ENCODE measurements at regions not wholly inside any gene's neighbourhood (a gene's known extent, or its start where the extent isn't known, plus 50 kb on each side); places are given as distances from the start of the nearest gene placed in this dataset.

DNA sequence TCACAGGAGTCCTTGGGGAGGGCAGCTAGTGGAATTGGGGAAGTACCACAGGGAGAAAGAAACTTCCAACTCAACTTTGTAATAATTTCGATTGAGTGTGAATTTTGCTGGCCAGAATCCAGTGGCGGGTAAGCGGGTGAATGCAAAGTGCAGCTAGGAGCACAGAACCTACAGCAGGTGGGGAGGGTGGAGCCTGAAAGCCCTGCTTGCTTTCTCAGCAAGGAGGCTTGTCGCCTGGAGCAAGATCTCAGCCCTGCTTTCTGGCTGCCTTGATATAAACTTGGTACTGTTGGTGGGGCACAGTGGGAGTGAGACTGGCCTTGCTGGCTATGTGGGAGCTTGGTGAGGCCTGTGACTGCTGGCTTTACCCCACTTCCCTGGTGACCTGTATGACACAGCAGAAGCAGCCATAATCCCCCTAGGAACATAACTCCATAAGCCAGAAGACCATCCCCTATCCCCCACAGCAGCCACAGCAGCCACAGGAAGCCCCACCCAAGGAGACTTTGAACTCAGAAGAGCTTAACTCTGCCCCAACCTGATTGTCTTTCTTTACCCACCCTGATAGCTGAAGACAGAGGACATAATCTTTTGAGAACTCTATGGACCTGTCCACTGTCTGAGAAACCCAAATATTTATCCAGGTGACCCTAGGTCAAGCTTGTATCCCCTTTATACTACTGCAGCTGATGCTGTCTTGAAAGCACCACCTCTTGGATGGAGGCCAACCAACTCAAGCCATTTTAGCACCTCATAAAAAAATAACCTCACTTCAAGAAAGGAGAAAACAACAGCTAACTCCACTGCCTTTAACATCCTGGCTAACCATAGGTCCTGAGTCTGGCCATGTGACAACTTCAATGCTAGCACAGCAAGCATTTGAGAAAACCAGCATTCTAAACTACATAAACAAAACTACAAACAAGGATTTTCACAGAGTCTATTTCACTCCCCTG, 87.2 kb upstream of the PDE5A start:
- BruUV-seq (replicated peaks), result no TSS peak
- no peak for TF ChIP-seq GATA2 (IDR thresholded peaks at IDR 0.05; ENCODE audit: insufficient read depth, insufficient read length, low read depth, low read length)
- TF ChIP-seq MYC (IDR thresholded peaks at IDR 0.05; ENCODE audit: low read depth, low read length), result no peak
- no peak for TF ChIP-seq JUN (IDR thresholded peaks at IDR 0.05; ENCODE audit: borderline replicate concordance, insufficient read depth, insufficient read length, low read depth)
- no peak for TF ChIP-seq EZH2 (IDR thresholded peaks at IDR 0.05; ENCODE audit: borderline replicate concordance, low read depth, low read length, severe bottlenecking)
- TF ChIP-seq, protein P1, sequence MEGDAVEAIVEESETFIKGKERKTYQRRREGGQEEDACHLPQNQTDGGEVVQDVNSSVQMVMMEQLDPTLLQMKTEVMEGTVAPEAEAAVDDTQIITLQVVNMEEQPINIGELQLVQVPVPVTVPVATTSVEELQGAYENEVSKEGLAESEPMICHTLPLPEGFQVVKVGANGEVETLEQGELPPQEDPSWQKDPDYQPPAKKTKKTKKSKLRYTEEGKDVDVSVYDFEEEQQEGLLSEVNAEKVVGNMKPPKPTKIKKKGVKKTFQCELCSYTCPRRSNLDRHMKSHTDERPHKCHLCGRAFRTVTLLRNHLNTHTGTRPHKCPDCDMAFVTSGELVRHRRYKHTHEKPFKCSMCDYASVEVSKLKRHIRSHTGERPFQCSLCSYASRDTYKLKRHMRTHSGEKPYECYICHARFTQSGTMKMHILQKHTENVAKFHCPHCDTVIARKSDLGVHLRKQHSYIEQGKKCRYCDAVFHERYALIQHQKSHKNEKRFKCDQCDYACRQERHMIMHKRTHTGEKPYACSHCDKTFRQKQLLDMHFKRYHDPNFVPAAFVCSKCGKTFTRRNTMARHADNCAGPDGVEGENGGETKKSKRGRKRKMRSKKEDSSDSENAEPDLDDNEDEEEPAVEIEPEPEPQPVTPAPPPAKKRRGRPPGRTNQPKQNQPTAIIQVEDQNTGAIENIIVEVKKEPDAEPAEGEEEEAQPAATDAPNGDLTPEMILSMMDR (IDR thresholded peaks at IDR 0.05; ENCODE audit: extremely low read depth in 1 of 2, insufficient read depth in 1 of 2, low read depth in 1 of 2, low read length in 2 of 2), result no peak
- TF ChIP-seq, protein P2, sequence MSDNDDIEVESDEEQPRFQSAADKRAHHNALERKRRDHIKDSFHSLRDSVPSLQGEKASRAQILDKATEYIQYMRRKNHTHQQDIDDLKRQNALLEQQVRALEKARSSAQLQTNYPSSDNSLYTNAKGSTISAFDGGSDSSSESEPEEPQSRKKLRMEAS (IDR thresholded peaks at IDR 0.05; ENCODE audit: insufficient read depth, insufficient read length), result no peak
- TF ChIP-seq POLR2A (IDR thresholded peaks at IDR 0.05; ENCODE audit: low read depth, low read length), result no peak
- no peak for TF ChIP-seq POLR2AphosphoS5 (IDR thresholded peaks at IDR 0.05; ENCODE audit: insufficient read depth, low read depth, low read length)
- no peak for TF ChIP-seq FOS (IDR thresholded peaks at IDR 0.05; ENCODE audit: borderline replicate concordance, insufficient read depth, low read length)
- H2AFZ ChIP-seq (ENCODE audit: low read depth, low read length), result no peak overlapping the region
- POLR2A ChIA-PET, result no interaction called here
- H3K27me3 ChIP-seq (ENCODE audit: control insufficient read depth in 2 of 2, insufficient read depth in 2 of 2, low read length in 2 of 2), result no peaks in the 10 kb centered on the region
- dilution Hi-C loops (cut with MboI; ENCODE audit: extremely low pct_ligation_motif_present, low sequenced_read_pairs), result no loop called here
- H3K79me2 ChIP-seq (ENCODE audit: control insufficient read depth, insufficient read depth, low read length), result no peaks in the 10 kb centered on the region
- CTCF ChIA-PET, result no interaction called here
- no peak overlapping the region for H3K9ac ChIP-seq (replicated peaks; ENCODE audit: extremely low read depth, insufficient read depth, low read length)
- H3K9me3 ChIP-seq (replicated peaks; ENCODE audit: control insufficient read depth, insufficient read depth, low read length), result no peaks in the 10 kb centered on the region
- H3K9me1 ChIP-seq (replicated peaks; ENCODE audit: control insufficient read depth, extremely low read depth, insufficient read depth, low read length), result no peaks in the 10 kb centered on the region
- H4K20me1 ChIP-seq (replicated peaks; ENCODE audit: control insufficient read depth, extremely low read depth, insufficient read depth, low read length), result no peaks in the 10 kb centered on the region
- no peak overlapping the region for H3K4me3 ChIP-seq (replicated peaks in 1 of 3; ENCODE audit: insufficient read depth in 1 of 3, low read depth in 1 of 3, low read length in 3 of 3)
- intact Hi-C loops (cut with micrococcal nuclease), result no loop called here
- FAIRE-seq (no peak), DNase-seq (ENCODE audit: low read depth, low spot score) (no peak)
- H3K4me1 ChIP-seq (ENCODE audit: control insufficient read depth, extremely low read depth, insufficient read depth, low read length), result no peaks in the 10 kb centered on the region
- no peaks in the 10 kb centered on the region for H3K36me3 ChIP-seq (ENCODE audit: control insufficient read depth in 2 of 2, extremely low read depth in 1 of 2, insufficient read depth in 2 of 2, low read length in 2 of 2)
- H3K4me2 ChIP-seq (ENCODE audit: insufficient read depth, low read length), result no peak overlapping the region
- H3K27ac ChIP-seq (ENCODE audit: insufficient read depth, low read depth, low read length), result no peak overlapping the region
